H54 (cell line): ENCODE measurements at regions not wholly inside any gene's neighbourhood (a gene's known extent, or its start where the extent isn't known, plus 50 kb on each side); places are given as distances from the start of the nearest gene placed in this dataset.
"Not testable (repeated sequence)": the region's sequence is repeated elsewhere in the genome, so short reads cannot be mapped to it uniquely, and the experiment has no call there.

Experiments used
- DNase-seq: peaks from one replicate; pipeline ENCODE4 v3.0.0; 2011; ENCODE audit warnings: low spot score, mixed read lengths; ENCODE audit not compliant: insufficient read length
- FAIRE-seq: peaks from 3 replicates; lab custom pipeline; 2011; peaks lifted over from hg19 to GRCh38; lab: Jason Lieb, UNC
- POLR2A ChIP-seq: IDR thresholded peaks from 2 replicates; pipeline ENCODE4 v1.6.1; 2011; ENCODE audit warnings: low read depth, mild to moderate bottlenecking, low read length

GRCh38 chr2:11933854-11934253 is 187.4 kb downstream of the LPIN1 start:
- FAIRE-seq = no peak
- DNase-seq = no peak
- TF ChIP-seq POLR2A = no peak

DNA sequence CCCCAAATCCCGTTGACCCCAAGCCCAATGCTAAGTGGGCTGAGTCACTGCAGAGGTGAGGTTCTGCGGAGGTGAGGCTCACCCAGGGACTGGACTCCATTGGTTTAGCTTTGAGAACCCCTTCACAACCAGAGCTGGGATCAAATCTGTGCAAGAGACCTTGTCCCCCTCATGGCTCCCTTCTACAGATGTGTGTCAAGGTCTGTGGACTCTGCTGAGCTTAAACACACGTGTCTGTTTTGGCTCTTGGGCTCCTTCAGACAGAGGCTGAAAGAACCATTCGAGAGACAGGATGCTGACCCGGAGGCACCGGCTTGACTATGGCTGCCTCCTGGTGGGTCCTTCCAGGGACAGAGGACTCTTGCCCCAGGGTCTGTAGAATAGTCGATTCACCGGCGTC is 190.3 kb downstream of the LPIN1 start:
- FAIRE-seq (no peak), DNase-seq (no peak)
- TF ChIP-seq POLR2A = no peak

GRCh38 chr2:11938196-11938595 is 191.8 kb downstream of the LPIN1 start:
- FAIRE-seq (no peak), DNase-seq (no peak)
- TF ChIP-seq POLR2A = no peak

DNA sequence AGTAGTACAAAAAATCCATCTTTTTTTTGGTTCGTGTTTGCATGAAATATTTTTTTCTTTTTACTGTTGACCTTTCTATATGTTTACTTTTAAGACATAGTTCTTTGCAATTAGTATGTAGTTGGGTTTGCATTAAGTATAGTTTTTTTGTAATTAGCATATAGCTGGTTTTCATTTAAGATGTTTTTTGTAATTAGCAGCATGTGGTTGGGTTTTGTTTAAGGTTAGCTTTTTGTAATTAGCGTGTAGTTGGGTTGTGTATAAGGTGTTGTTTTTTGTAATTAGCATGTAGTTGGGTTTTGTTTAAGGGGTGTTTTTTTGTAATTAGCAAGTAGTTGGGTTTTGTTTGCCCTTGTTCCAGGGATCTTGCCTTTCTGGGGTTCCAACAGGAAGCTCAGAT is 193.1 kb downstream of the LPIN1 start:
- DNase-seq (no peak), FAIRE-seq (no peak)
- TF ChIP-seq POLR2A = no peak

DNA sequence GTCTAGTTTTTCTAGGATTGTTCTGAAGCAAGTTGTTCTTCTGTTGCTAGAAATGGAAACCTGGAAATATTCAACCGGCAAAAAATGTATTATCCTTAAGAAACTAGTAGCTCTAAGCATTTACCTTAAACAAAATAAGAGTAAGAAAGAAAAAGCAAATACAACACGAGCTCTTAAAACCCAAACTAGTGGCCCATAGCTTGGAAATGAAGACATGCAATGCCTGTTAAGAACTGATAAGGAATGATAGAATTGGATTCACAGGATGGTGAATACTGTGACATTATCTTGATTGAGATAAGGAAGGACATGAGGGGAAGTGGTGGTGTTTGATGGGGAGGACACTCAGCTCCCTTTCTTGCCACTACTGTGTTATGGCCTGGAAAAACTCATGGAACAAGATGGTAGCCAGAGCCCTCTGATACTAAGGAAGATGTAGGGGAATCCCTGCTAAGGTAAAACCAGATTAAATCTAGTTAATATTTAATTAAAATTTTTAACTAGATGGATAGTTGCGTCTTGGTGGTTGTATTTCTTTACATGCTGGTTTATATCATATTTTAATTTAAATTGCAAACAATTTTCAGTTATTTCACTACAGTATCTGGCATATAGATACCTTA is 193.8 kb downstream of the LPIN1 start:
- FAIRE-seq (no peak), DNase-seq (no peak)
- no peak for TF ChIP-seq POLR2A

DNA sequence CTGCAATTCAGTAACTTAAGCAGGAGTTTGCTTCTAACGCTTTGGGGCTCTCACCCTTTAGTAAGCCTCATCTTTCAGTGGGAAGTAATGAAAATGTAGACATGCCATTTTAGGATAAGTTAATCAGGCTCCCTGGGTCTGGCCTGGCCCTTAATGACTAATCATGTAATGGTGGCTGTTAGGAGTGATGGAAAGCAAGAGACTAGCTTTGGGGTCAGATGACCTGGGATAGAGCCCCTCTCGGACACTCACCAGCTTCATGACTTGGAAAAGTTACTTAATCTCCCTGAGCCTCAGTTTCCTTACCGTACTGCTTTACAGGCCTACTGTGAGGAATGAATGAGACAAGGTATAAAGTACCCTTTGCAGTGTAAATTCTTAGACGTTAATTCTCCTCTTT is 194.4 kb downstream of the LPIN1 start:
- no peak for DNase-seq
- FAIRE-seq = no peak
- TF ChIP-seq POLR2A = no peak

- TF ChIP-seq POLR2A = no peak
- DNase-seq = no peak
- FAIRE-seq = no peak
Measured at GRCh38 chr2:11941201-11942177, 195.1 kb downstream of the LPIN1 start.

DNA sequence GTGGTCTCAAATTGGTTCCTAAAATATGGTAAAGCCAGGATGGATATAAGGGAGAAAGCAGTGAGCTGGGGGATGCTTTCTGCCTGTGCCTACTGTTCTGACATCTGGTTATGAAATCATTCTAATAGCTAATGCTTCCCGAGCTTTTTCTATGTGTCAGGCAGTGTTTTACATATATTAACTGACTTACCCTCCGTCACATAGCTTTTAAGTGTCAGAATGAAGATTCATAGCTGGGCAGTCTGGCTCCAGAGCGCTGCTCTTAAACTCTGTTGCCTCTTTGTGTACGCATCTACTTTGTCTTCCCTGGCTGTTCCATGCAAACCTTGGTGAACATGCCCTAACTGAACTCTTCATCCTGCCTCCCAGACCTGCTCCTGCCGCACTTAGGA is 195.7 kb downstream of the LPIN1 start:
- FAIRE-seq (no peak), DNase-seq (no peak)
- TF ChIP-seq POLR2A = no peak

DNA sequence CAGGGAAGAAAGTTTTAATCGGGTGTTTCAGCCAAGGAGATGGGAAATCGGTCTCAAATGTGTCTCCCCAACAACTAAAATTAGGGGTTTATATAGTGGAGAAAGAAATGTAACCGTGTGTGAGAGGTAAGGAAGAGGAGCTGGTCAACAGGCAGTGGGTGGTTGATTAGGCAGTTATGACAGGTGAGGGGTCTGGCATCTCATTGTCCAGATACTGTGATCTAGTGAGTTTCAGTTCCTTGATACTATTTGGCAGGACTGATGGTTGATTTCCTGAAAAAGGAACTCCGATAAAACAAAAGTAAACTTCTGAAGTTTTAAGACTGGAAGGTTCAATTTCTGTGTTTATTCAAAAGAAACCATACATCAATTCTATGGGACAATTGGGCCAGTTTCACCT is 197.9 kb downstream of the LPIN1 start:
- FAIRE-seq (no peak), DNase-seq (no peak)
- TF ChIP-seq POLR2A = no peak

DNA sequence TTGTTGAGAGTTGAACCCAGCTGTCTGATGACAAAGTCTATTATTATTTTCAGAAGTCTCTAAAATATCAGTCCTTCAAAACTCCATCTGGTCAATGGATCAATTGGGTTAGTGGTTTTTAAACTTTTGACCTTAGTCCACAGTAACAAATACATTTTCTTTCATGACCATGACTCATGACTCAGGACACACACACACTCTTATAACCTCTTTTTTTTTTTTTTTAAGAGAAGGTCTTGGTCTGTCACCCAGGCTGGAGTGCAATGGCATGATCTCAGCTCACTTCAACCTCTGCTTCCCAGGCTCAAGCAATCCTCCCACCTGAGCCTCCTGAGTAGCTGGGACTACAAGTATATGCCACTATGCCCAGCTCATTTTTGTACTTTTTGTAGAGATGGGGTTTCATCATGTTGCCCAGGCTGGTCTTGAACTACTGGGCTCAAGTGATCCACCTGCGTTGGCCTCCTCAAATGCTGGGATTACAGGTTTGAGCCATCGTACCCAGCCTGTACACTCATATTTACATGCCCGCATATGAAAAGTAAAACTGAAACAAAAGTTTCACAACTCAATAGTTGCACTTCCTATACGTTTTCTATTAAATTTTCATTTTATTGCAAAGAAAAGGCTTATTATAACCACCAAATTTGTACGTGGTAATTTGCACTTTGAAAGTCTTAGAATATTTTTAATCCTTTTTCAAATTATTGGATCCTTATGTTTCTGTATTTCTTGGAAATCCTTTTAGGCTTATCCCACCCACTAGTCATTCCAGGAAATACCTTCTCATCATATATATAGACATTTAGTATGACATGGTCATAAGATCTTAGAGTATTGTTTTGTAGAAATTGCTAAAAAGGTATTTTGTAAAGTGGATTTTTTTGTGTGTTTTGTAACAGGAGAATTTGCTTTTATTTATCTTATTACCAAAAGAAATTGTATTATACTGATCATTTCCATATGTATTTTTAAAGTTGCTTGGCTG is 199.0 kb downstream of the LPIN1 start:
- TF ChIP-seq POLR2A = no peak
- no peak for DNase-seq
- FAIRE-seq = no peak

DNA sequence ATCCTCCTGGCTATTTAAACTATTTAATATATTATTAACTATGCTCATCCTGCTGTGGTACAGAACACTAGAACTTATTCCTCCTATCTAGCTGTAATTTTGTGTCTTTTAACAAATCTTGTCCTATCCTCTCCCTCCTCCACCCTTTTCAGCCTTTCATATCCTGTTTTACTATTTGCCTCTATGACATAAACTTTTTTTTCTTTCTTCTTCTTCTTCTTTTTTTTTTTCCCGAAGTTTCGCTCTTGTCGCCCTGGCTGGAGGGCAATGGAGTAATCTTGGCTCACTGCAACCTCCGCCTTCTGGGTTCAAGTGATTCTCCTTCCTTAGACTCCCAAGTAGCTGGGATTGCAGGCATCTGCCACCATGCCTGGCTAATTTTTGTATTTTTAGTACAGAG is 201.5 kb downstream of the LPIN1 start:
- TF ChIP-seq POLR2A = no peak
- no peak for DNase-seq

GRCh38 chr2:11949732-11950523 is 203.5 kb downstream of the LPIN1 start:
- no peak for TF ChIP-seq POLR2A
- DNase-seq (no peak), FAIRE-seq (no peak)

More for the DNA sequence above, 201.5 kb downstream of the LPIN1 start:
- no peak for FAIRE-seq

DNA sequence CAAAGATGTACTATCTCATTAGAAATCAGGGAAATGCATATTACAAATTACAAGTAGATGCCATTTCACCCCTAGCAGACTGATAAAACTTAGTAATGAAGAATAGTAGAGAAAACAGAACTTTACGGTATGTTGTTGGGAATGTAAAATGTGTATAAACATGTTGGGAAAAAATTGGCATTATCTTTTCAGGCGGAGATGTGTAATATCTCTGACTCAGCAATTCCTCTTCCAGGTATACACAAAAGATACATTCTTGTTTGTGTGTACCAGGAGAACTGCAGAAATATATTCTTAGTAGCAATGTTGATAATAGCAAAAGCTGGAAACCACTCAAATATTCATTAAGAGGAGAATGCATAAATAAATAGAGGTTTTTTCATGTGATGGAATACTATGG is 204.5 kb downstream of the LPIN1 start:
- DNase-seq (no peak), FAIRE-seq (no peak)
- TF ChIP-seq POLR2A = no peak

GRCh38 chr2:11951492-11951891 is 205.1 kb downstream of the LPIN1 start:
- FAIRE-seq, DNase-seq: not testable (repeated sequence)
